Tibial artery (tissue), 4 donors: ENCODE measurements at regions not wholly inside any gene's neighbourhood (a gene's known extent, or its start where the extent isn't known, plus 50 kb on each side); places are given as distances from the start of the nearest gene placed in this dataset.

ENCODE experiments used
- DNase-seq, 2 donors: peaks; one replicate each; pipeline ENCODE4 v3.0.0-alpha.2; 2019
- H3K27ac ChIP-seq, 2 donors: fragments of 200-600 bp; sonication (generic) in 1 of 2; 1 replicate in 1 of 2; 2 replicates in 1 of 2; pipeline ENCODE4 v1.5.1; 2018 to 2019; ENCODE audit warnings: mild to moderate bottlenecking in 1 of 2
- H3K27me3 ChIP-seq, 2 donors: fragments of 200-600 bp; sonication (generic) in 1 of 2; one replicate each; pipeline versions ENCODE4 v1.5.1 to v1.6.0; 2016 to 2019
- H3K36me3 ChIP-seq, 3 donors: fragments of 200-600 bp; sonication (generic) in 2 of 3; one replicate each; pipeline ENCODE4 v1.5.1; 2016 to 2019; ENCODE audit warnings: mild to moderate bottlenecking in 2 of 3
- H3K4me1 ChIP-seq, 4 donors: fragments of 200-600 bp; sonication (generic) in 2 of 4; 1 replicate in 3 of 4; 2 replicates in 1 of 4; pipeline ENCODE4 v1.5.1; 2016 to 2019
- H3K4me3 ChIP-seq, 2 donors: fragments of 200-600 bp; sonication (generic) in 1 of 2; 1 replicate in 1 of 2; 2 replicates in 1 of 2; pipeline ENCODE4 v1.5.1; 2018 to 2019; ENCODE audit warnings: mild to moderate bottlenecking in 2 of 2
- H3K9me3 ChIP-seq, 3 donors: fragments of 200-600 bp; sonication (generic) in 1 of 3; one replicate each; pipeline ENCODE4 v1.5.1; 2016 to 2019
- intact Hi-C: fragments of 100-400 bp; cut with DNase I; formaldehyde crosslinking; loops from one replicate; pipeline ENCODE4 v1.15.0; 2023; ENCODE audit warnings: low total_unique reads
- TF ChIP-seq, protein P1 (sequence below), 2 experiments: fragments of 200-600 bp in 1 of 2; fragments of 450-650 bp in 1 of 2; IDR thresholded peaks; one replicate each; pipeline ENCODE4 v1.5.1; 2017 to 2019; ENCODE audit warnings: antibody characterized with exemption in 2 of 2, mild to moderate bottlenecking in 1 of 2, moderate library complexity in 1 of 2

DNA sequence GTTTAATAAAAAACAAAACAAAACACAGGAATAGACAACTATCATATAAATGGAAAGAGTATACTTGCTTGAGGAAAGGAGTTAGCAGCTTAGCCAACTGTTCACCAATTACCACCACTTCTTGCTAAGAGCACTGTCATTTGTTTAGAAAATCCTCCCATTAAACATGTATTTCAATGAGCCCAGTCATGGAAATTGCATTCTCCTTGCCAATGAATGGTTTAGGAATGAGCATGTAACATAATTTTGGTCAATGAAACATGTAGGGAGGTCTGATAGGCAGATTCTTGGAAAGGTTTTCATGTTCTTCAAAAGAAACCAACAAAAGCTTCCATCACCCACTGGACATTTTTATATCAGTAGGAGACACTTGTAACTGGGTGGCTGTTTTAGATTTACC is 502.8 kb upstream of the PAPPA start:
- no peaks in the 10 kb centered on the region for H3K27me3 ChIP-seq

DNA sequence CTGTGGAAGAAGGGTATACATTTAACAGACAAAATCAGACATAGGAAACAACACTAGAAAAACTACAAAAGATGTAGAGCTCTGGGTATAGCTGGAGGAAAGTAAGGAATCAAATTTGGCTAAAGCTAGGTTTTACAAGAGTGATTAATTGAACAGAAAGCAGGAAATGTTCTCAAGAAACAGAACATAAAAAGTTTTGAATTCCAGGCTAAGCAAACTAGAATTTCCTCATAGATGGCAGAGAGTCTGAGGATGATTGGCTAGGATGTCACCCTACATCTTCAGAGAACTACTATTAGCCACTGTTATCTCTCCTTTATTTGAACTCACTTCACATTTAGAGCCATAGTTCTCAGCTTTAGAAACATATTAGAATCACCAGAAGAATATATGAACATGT is 502.1 kb upstream of the PAPPA start:
- TF ChIP-seq, protein P1, sequence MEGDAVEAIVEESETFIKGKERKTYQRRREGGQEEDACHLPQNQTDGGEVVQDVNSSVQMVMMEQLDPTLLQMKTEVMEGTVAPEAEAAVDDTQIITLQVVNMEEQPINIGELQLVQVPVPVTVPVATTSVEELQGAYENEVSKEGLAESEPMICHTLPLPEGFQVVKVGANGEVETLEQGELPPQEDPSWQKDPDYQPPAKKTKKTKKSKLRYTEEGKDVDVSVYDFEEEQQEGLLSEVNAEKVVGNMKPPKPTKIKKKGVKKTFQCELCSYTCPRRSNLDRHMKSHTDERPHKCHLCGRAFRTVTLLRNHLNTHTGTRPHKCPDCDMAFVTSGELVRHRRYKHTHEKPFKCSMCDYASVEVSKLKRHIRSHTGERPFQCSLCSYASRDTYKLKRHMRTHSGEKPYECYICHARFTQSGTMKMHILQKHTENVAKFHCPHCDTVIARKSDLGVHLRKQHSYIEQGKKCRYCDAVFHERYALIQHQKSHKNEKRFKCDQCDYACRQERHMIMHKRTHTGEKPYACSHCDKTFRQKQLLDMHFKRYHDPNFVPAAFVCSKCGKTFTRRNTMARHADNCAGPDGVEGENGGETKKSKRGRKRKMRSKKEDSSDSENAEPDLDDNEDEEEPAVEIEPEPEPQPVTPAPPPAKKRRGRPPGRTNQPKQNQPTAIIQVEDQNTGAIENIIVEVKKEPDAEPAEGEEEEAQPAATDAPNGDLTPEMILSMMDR (IDR thresholded peaks at IDR 0.05), result no peak
- H3K27me3 ChIP-seq, result no peaks in the 10 kb centered on the region
- DNase-seq, result no peak
- H3K36me3 ChIP-seq, result no peaks in the 10 kb centered on the region
- H3K4me1 ChIP-seq, result peaks cover 0 to 33% (median 8%) of the 10 kb centered on the region in 4 donors
- H3K4me3 ChIP-seq, result no peak overlapping the region
- peak overlapping the region; percentile 68 to 81 for H3K27ac ChIP-seq
- intact Hi-C loops, result loop anchor here (5.0 kb wide), 1 partner anchor 506 kb away; no protein-coding TSS in a partner anchor
- H3K9me3 ChIP-seq, result no peaks in the 10 kb centered on the region

More for the DNA sequence above, 502.8 kb upstream of the PAPPA start:
- Histone ChIP-seq H3K4me1 (peaks cover 0 to 33% (median 8%) of the 10 kb centered on the region in 4 donors), H3K9me3 (no peaks in the 10 kb centered on the region), H3K27ac (peak overlapping the region; percentile 68 to 81), H3K36me3 (no peaks in the 10 kb centered on the region), H3K4me3 (no peak overlapping the region)
- TF ChIP-seq, protein P1 (IDR thresholded peaks at IDR 0.05), result no peak
- intact Hi-C loops, result loop anchor here (5.0 kb wide), 1 partner anchor 507 kb away; no protein-coding TSS in a partner anchor
- no peak for DNase-seq

DNA sequence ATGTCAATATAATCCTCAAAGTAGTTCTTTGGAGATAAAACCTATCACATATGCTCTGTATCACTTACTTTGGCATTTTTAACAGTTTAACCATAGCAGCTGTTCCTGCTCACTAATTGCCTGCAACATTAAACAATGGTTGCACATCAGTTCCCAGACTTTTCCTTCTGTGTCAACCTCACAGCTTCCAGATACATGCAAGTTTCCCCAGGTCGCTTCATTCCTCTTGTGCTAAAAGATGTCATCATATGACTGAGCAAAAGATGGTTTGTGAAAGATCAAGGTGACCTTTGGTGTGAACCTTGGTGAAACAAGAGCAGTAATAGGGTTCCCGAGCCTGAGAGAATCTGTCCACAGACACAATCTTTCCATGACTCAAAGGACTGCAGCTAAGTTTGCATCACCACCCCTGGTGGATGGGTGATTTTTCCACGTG is 500.4 kb upstream of the PAPPA start:
- no peak overlapping the region for H3K4me3 ChIP-seq
- no peaks in the 10 kb centered on the region for H3K27me3 ChIP-seq
- DNase-seq, result no peak
- intact Hi-C loops, result loop anchor here (5.0 kb wide), 1 partner anchor 504 kb away; no protein-coding TSS in a partner anchor
- TF ChIP-seq, protein P1 (IDR thresholded peaks at IDR 0.05), result no peak
- H3K27ac ChIP-seq, result no peak overlapping the region
- H3K9me3 ChIP-seq, result no peaks in the 10 kb centered on the region
- H3K4me1 ChIP-seq, result peaks cover 0 to 33% (median 8%) of the 10 kb centered on the region in 4 donors
- H3K36me3 ChIP-seq, result no peaks in the 10 kb centered on the region

DNA sequence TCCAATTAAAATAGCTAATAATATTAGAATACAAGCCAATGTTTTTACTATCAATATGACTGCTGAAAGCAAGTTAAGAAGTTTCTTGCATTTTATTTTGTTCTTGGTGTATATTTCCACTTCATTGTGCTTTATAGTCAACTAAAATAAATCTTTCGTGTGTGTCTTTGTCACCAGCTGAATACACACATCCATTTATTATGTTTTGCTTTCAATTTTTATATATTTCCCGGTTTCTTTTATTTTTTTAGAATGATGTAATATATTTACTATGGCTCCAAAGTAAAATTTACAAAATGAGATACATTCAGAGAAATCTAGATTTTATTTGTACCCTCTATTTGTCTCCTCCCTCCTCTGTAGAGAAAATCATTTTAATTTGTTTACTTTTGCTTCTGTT is 495.9 kb upstream of the PAPPA start:
- H3K4me3 ChIP-seq, result no peak overlapping the region
- TF ChIP-seq, protein P1 (IDR thresholded peaks at IDR 0.05), result no peak
- no peaks in the 10 kb centered on the region for H3K36me3 ChIP-seq
- no peaks in the 10 kb centered on the region for H3K27me3 ChIP-seq
- DNase-seq, result no peak
- intact Hi-C loops, result no loop called here
- H3K9me3 ChIP-seq, result no peaks in the 10 kb centered on the region
- no peaks in the 10 kb centered on the region for H3K4me1 ChIP-seq
- H3K27ac ChIP-seq, result no peak overlapping the region

DNA sequence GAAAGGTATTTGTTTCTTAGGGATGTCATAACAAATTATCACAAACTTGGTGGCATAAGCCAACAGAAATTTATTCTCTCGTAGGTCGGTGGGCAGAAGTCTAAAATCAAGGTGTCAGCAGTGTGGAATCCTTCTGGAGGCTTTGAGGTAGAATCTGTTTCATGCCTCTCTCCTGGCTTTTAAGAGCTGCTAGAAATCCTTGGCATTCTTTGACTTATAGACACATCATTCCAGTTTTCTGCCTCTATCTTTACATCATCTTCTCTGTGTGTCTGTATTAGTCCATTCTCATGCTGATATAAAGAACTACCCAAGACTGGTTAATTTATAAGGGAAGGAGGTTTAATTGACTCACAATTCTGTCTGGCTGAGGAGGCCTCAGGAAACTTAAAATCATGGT is 488.1 kb upstream of the PAPPA start:
- intact Hi-C loops, result no loop called here
- Histone ChIP-seq H3K36me3 (no peaks in the 10 kb centered on the region), H3K27ac (no peak overlapping the region), H3K27me3 (no peaks in the 10 kb centered on the region), H3K4me3 (no peak overlapping the region), H3K4me1 (peaks cover 0 to 17% (median 12%) of the 10 kb centered on the region in 4 donors), H3K9me3 (no peaks in the 10 kb centered on the region)
- TF ChIP-seq, protein P1 (IDR thresholded peaks at IDR 0.05), result no peak
- no peak for DNase-seq

DNA sequence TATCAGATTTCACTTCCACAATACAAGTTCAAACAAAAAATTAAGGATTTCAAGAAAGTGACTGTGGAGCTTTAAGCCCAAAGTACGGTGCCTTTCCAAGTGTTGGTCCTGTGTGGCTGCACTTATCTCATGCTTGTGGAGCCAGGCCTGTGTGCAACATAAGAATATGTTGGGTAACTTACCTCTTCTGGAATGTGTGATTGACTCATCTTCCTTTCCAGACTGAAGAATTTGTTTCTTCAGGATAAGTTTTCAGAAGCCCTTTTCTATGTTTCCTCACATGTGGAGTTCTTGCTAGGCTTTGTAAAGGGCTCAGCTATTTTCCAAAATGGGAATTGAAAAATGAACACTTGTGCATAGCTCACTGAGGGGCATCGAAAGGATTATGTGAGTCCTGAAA is 485.1 kb upstream of the PAPPA start:
- H3K36me3 ChIP-seq, result no peaks in the 10 kb centered on the region
- peaks cover 0 to 47% (median 17%) of the 10 kb centered on the region in 4 donors for H3K4me1 ChIP-seq
- H3K27me3 ChIP-seq, result no peaks in the 10 kb centered on the region
- peak overlapping the region in 1 of 2 donors; percentile 7 for H3K27ac ChIP-seq
- TF ChIP-seq, protein P1 (IDR thresholded peaks at IDR 0.05), result no peak
- intact Hi-C loops, result no loop called here
- no peaks in the 10 kb centered on the region for H3K9me3 ChIP-seq
- no peak overlapping the region for H3K4me3 ChIP-seq
- DNase-seq, result no peak
